Right lobe of liver (tissue), 6 donors: ENCODE measurements at regions not wholly inside any gene's neighbourhood (a gene's known extent, or its start where the extent isn't known, plus 50 kb on each side); places are given as distances from the start of the nearest gene placed in this dataset.

Source experiments
- ATAC-seq, 4 donors: fragments of 200-7000 bp; cut with Tn5 transposase; one replicate each; pipeline ENCODE4 v1.9.1; 2020; ENCODE audit warnings: mild to moderate bottlenecking in 4 of 4, moderate library complexity in 4 of 4
- DNase-seq, 3 donors: peaks; one replicate each; pipeline ENCODE4 v3.0.0-alpha.2; 2020
- H3K27ac ChIP-seq, 3 donors: fragments of 200-600 bp; one replicate each; pipeline ENCODE4 v1.8.0; 2022
- H3K27me3 ChIP-seq, 2 donors: fragments of 200-600 bp; one replicate each; pipeline ENCODE4 v1.8.0; 2022
- H3K36me3 ChIP-seq, 4 donors: fragments of 200-600 bp; sonication (generic) in 1 of 4; one replicate each; pipeline versions ENCODE4 v1.5.1 to v1.8.0; 2017 to 2022; ENCODE audit warnings: control low read depth in 1 of 4
- H3K4me1 ChIP-seq, 4 donors: fragments of 200-600 bp; sonication (generic) in 1 of 4; one replicate each; pipeline versions ENCODE4 v1.5.1 to v1.8.0; 2017 to 2022; ENCODE audit warnings: control low read depth in 1 of 4
- H3K4me3 ChIP-seq, 3 donors: fragments of 200-600 bp; one replicate each; pipeline ENCODE4 v1.8.0; 2022
- H3K9me3 ChIP-seq, 4 donors: fragments of 200-600 bp; sonication (generic) in 1 of 4; one replicate each; pipeline versions ENCODE4 v1.5.1 to v1.8.0; 2017 to 2022; ENCODE audit warnings: control low read depth in 1 of 4
- POLR2A ChIP-seq: fragments of 450-650 bp; IDR thresholded peaks from one replicate; pipeline ENCODE4 v1.6.1; 2017; ENCODE audit warnings: antibody characterized with exemption, mild to moderate bottlenecking
- WGBS: methylation state at CpG from one replicate; pipeline ENCODE4 v1.1.6; 2018; ENCODE audit warnings: low coverage, low lambda C conversion rate; ENCODE audit not compliant: insufficient coverage; ENCODE audit errors: missing lambda C conversion rate; 5-methylcytosine and 5-hydroxymethylcytosine counted together
- intact Hi-C, 2 donors: fragments of 100-400 bp; cut with DNase I; formaldehyde crosslinking; loops; one replicate each; pipeline versions ENCODE4 v1.11.2 to v1.14.1; 2022
- TF ChIP-seq, protein P1 (sequence below), 4 donors: fragments of 200-600 bp in 3 of 4; fragments of 450-650 bp in 1 of 4; IDR thresholded peaks; one replicate each; pipeline versions ENCODE4 v1.5.1 to v1.8.0; 2016 to 2022; ENCODE audit warnings: antibody characterized with exemption in 4 of 4, mild to moderate bottlenecking in 2 of 4
- donor health status: DM: no; HTN: yes; CAD: no.
- donor health status: DM: no; HTN: no; CAD: no.
- donor health status: DM: no; HTN: no; CAD: no.
- donor health status: DM: no; HTN: yes; CAD: no.
- donor health status: DM: no; HTN: yes; CAD: no.

DNA sequence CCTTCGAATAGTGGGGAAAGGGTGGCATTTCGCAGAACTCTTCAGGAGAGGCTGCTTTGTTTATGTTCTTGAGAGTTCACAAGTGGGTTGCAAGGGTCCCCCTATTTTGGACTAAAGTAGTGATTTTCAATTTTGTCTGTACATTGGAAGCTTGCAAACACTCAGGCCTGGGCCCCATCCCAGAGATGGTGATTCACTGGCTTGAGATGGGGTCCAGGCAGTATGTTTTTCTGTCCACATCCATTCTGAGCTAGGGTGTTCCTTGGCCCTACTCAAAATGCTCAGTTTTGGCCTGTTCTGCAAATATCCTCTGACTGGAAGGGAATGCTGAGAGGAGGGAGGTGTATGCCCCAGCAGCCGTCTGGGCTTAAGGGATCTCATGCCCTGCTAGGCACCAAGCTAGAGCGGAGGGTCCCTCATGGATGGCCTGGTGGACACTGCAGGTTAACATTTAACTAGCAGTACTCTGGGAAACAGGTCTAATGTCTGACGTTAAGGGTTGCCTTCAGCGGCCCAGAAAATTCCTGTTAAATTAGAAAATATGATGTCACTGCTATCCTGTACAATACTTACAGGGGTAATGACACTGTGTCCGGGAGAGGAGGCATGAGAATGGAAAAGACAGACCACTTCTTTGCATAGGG, 181.4 kb downstream of the OPA1 start:
- ATAC-seq (no peak), DNase-seq (no peak)
- WGBS = 56% methylated on average over 4 of the region's 7 CpGs
- no peaks in the 10 kb centered on the region for H3K27me3 ChIP-seq
- no peaks in the 10 kb centered on the region for H3K9me3 ChIP-seq
- no peak overlapping the region for H3K27ac ChIP-seq
- H3K36me3 ChIP-seq = no peaks in the 10 kb centered on the region
- no peak overlapping the region for H3K4me3 ChIP-seq
- intact Hi-C loops = loop anchor here in 1 of 2 donors (5.0 kb wide), 1 partner anchor 548 kb away; no protein-coding TSS in a partner anchor
- no peaks in the 10 kb centered on the region for H3K4me1 ChIP-seq
- no peak for TF ChIP-seq POLR2A
- TF ChIP-seq, protein P1, sequence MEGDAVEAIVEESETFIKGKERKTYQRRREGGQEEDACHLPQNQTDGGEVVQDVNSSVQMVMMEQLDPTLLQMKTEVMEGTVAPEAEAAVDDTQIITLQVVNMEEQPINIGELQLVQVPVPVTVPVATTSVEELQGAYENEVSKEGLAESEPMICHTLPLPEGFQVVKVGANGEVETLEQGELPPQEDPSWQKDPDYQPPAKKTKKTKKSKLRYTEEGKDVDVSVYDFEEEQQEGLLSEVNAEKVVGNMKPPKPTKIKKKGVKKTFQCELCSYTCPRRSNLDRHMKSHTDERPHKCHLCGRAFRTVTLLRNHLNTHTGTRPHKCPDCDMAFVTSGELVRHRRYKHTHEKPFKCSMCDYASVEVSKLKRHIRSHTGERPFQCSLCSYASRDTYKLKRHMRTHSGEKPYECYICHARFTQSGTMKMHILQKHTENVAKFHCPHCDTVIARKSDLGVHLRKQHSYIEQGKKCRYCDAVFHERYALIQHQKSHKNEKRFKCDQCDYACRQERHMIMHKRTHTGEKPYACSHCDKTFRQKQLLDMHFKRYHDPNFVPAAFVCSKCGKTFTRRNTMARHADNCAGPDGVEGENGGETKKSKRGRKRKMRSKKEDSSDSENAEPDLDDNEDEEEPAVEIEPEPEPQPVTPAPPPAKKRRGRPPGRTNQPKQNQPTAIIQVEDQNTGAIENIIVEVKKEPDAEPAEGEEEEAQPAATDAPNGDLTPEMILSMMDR (IDR thresholded peaks at IDR 0.05) = no peak

DNA sequence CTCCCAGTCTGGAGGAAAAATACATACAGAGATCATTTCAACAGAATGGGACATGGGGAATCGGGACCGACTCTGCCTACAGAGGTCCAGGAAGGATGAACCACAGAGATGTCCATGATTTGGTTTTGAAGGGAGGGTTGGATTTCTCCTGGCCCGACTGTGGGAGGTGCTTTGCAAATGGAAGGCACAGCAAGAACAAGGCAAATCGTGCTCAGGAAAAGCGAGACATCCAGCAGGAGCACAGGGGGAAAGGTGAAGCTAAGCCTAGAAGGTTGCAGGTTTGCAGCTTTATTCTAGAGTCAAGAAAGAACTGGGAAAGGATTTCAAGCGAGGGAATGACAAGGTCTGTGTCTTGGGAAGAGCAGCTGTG, 181.9 kb downstream of the OPA1 start:
- intact Hi-C loops = loop anchor here in 1 of 2 donors (5.0 kb wide), 2 partner anchors 537 to 547 kb away; no protein-coding TSS in a partner anchor
- Histone ChIP-seq H3K27ac (no peak overlapping the region), H3K4me1 (no peaks in the 10 kb centered on the region), H3K27me3 (no peaks in the 10 kb centered on the region), H3K9me3 (no peaks in the 10 kb centered on the region), H3K4me3 (no peak overlapping the region), H3K36me3 (no peaks in the 10 kb centered on the region)
- ATAC-seq (no peak), DNase-seq (no peak)
- 78% methylated on average over 6 of the region's 6 CpGs for WGBS
- TF ChIP-seq POLR2A = no peak
- TF ChIP-seq, protein P1 (IDR thresholded peaks at IDR 0.05) = no peak

DNA sequence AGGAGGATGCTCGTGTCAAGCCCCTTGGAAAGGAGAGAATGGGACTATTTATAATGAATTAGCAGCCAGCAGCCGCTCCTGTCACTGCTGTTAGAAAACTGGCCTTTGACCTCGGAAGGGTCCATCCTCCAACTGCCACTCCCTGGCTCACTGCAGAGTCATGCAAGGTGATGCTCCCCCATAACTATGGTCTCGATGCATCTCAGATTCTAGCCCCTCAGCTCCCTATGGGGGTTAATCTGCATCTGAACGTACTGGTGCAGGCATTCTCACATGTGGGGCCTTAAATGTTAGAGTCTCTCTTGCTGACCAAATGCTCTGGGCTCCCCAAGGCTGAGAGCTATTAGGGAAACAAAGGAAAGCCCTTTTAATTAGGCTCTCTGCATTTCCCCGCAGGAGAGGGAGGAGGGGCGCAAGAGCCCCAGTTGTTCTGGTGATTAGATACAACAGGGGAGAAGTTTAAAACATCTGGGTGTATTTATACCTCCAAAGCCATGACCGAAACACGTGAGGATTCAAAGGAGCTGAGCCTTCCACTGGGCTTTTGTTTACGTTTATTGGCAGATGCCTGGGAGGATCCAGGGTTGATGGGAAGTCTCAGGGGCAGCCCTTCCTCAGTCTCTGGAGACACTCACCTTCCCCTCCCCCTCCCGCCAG, 182.5 kb downstream of the OPA1 start:
- ATAC-seq (no peak), DNase-seq (no peak)
- 65% methylated on average over 6 of the region's 11 CpGs for WGBS
- no peak overlapping the region for H3K4me3 ChIP-seq
- no peaks in the 10 kb centered on the region for H3K27me3 ChIP-seq
- H3K27ac ChIP-seq = no peak overlapping the region
- no peak for TF ChIP-seq POLR2A
- TF ChIP-seq, protein P1 (IDR thresholded peaks at IDR 0.05) = no peak
- H3K9me3 ChIP-seq = no peaks in the 10 kb centered on the region
- no peaks in the 10 kb centered on the region for H3K4me1 ChIP-seq
- no peaks in the 10 kb centered on the region for H3K36me3 ChIP-seq
- intact Hi-C loops = loop anchor here in 1 of 2 donors (5.0 kb wide), 1 partner anchor 537 kb away; no protein-coding TSS in a partner anchor

DNA sequence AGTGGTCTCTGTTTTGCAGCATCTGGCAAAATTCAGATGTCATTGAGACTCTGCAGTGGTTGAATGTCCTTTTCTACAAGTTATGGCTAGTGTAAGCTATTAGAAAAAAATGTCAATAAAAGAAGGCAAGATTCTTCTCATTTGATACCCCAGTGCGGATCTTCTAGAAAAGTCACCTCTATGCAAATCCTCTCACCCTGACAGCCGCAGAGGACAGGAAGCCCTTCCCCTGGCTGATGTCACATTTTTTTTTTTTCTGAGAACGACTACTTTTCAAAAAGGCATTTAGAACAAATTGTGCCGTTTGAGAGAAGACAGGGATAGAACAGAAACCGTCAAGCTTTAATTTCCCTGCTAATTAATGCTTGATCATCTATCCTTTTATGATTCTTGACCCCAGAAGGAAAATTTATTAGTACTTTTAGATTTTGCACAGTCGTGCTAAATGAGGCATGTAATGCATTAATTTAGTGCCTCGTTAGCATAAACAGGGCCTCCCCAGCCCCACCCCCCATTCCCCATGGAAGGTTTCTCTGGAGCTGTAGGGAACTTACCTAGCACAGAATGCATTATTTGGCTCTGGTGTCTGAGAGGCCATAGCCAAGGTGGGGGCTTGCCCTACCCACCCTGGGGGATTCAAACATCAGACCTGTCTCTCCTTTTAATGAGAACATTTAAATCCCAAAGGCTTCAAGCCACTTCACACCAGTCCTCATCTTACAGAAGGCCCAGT, 183.8 kb downstream of the OPA1 start:
- no peak for ATAC-seq
- Histone ChIP-seq H3K9me3 (no peaks in the 10 kb centered on the region), H3K27ac (no peak overlapping the region), H3K4me3 (no peak overlapping the region), H3K4me1 (no peaks in the 10 kb centered on the region), H3K36me3 (no peaks in the 10 kb centered on the region), H3K27me3 (no peaks in the 10 kb centered on the region)
- WGBS = 61% methylated on average over 7 of the region's 7 CpGs
- DNase-seq = no peak
- TF ChIP-seq, protein P1 (IDR thresholded peaks at IDR 0.05) = no peak
- no peak for TF ChIP-seq POLR2A
- intact Hi-C loops = loop anchor here in 1 of 2 donors (5.0 kb wide), 1 partner anchor 536 kb away; no protein-coding TSS in a partner anchor
